Breast epithelium (tissue), 3 donors: ENCODE measurements at regions not wholly inside any gene's neighbourhood (a gene's known extent, or its start where the extent isn't known, plus 50 kb on each side); places are given as distances from the start of the nearest gene placed in this dataset.
"Not testable (repeated sequence)": the region's sequence is repeated elsewhere in the genome, so short reads cannot be mapped to it uniquely, and the experiment has no call there.

Experiments
- CTCF ChIP-seq, 3 donors: fragments of 450-650 bp; IDR thresholded peaks; one replicate each; pipeline ENCODE4 v1.5.1; 2016 to 2017; ENCODE audit warnings: antibody characterized with exemption in 3 of 3, mild to moderate bottlenecking in 3 of 3, moderate library complexity in 3 of 3
- POLR2A ChIP-seq: fragments of 450-650 bp; IDR thresholded peaks from one replicate; pipeline ENCODE4 v1.6.1; 2016; ENCODE audit warnings: antibody characterized with exemption, mild to moderate bottlenecking, moderate library complexity

- TF ChIP-seq CTCF (IDR thresholded peaks at IDR 0.05); POLR2A: not testable (repeated sequence)
Observed at GRCh38 chr11:47921080-47921555, 59.2 kb upstream of the PTPRJ start.
